Right lobe of liver (tissue), 4 donors: ENCODE measurements at regions not wholly inside any gene's neighbourhood (a gene's known extent, or its start where the extent isn't known, plus 50 kb on each side); places are given as distances from the start of the nearest gene placed in this dataset.
"Not testable (repeated sequence)": the region's sequence is repeated elsewhere in the genome, so short reads cannot be mapped to it uniquely, and the experiment has no call there.

Experiments used
- CTCF ChIP-seq, 4 donors: fragments of 200-600 bp in 3 of 4; fragments of 450-650 bp in 1 of 4; IDR thresholded peaks; one replicate each; pipeline versions ENCODE4 v1.5.1 to v1.8.0; 2016 to 2022; ENCODE audit warnings: antibody characterized with exemption in 4 of 4, mild to moderate bottlenecking in 2 of 4
- POLR2A ChIP-seq: fragments of 450-650 bp; IDR thresholded peaks from one replicate; pipeline ENCODE4 v1.6.1; 2017; ENCODE audit warnings: antibody characterized with exemption, mild to moderate bottlenecking
- donor health status: DM: no; HTN: no; CAD: no.
- donor health status: DM: no; HTN: no; CAD: no.
- donor health status: DM: no; HTN: yes; CAD: no.

GRCh38 chr10:133765308-133765707 lies 138.7 kb upstream of the FRG2B start:
- TF ChIP-seq CTCF (IDR thresholded peaks at IDR 0.05); POLR2A: not testable (repeated sequence)
